Pons (tissue), 1 donor: ENCODE measurements at regions not wholly inside any gene's neighbourhood (a gene's known extent, or its start where the extent isn't known, plus 50 kb on each side); places are given as distances from the start of the nearest gene placed in this dataset.
A peak's percentile ranks its signal among the peaks of the same experiment; 100 is the strongest.

Source experiments
- DNase-seq: peaks from one replicate; pipeline ENCODE4 v3.0.0-alpha.2; 2016; ENCODE audit warnings: low spot score

GRCh38 chr1:184276416-184276815, 110.4 kb upstream of the C1orf21 start:
- DNase-seq = no peak

- DNase-seq = no peak
Measured at GRCh38 chr1:184279911-184280458, 106.8 kb upstream of the C1orf21 start.

- DNase-seq = peak; percentile 52
Measured at GRCh38 chr1:184283999-184284398, 102.8 kb upstream of the C1orf21 start.

- no peak for DNase-seq
Measured at GRCh38 chr1:184284900-184285299, 101.9 kb upstream of the C1orf21 start.

GRCh38 chr1:184285401-184286087, 101.3 kb upstream of the C1orf21 start:
- DNase-seq = no peak

- no peak for DNase-seq
Measured at GRCh38 chr1:184287001-184287400, 99.8 kb upstream of the C1orf21 start.

GRCh38 chr1:184289825-184290550, 96.8 kb upstream of the C1orf21 start:
- no peak for DNase-seq

- DNase-seq = no peak
Measured at GRCh38 chr1:184291701-184292100, 95.1 kb upstream of the C1orf21 start.

- DNase-seq = no peak
Measured at GRCh38 chr1:184292101-184292500, 94.7 kb upstream of the C1orf21 start.

- no peak for DNase-seq
Measured at GRCh38 chr1:184294101-184294500, 92.7 kb upstream of the C1orf21 start.

- DNase-seq = peak; percentile 55
Measured at GRCh38 chr1:184296466-184297243, 90.2 kb upstream of the C1orf21 start.

GRCh38 chr1:184297244-184297750, 89.5 kb upstream of the C1orf21 start:
- DNase-seq = no peak

- DNase-seq = peak; percentile 38
Measured at GRCh38 chr1:184298440-184299405, 88.1 kb upstream of the C1orf21 start.

- no peak for DNase-seq
Measured at GRCh38 chr1:184299406-184299790, 87.4 kb upstream of the C1orf21 start.

GRCh38 chr1:184299796-184300195, 87.0 kb upstream of the C1orf21 start:
- DNase-seq = no peak

- DNase-seq = no peak
Measured at GRCh38 chr1:184300446-184300845, 86.4 kb upstream of the C1orf21 start.

- DNase-seq = no peak
Measured at GRCh38 chr1:184301227-184301626, 85.6 kb upstream of the C1orf21 start.

GRCh38 chr1:184302346-184302745, 84.5 kb upstream of the C1orf21 start:
- DNase-seq = no peak

GRCh38 chr1:184310157-184310819, 76.5 kb upstream of the C1orf21 start:
- DNase-seq = no peak

GRCh38 chr1:184311580-184311979, 75.2 kb upstream of the C1orf21 start:
- no peak for DNase-seq

GRCh38 chr1:184315254-184315653, 71.6 kb upstream of the C1orf21 start:
- DNase-seq = no peak
